ENCODE measurements at regions not wholly inside any gene's neighbourhood (a gene's known extent, or its start where the extent isn't known, plus 50 kb on each side); places are given as distances from the start of the nearest gene placed in this dataset.

DNA sequence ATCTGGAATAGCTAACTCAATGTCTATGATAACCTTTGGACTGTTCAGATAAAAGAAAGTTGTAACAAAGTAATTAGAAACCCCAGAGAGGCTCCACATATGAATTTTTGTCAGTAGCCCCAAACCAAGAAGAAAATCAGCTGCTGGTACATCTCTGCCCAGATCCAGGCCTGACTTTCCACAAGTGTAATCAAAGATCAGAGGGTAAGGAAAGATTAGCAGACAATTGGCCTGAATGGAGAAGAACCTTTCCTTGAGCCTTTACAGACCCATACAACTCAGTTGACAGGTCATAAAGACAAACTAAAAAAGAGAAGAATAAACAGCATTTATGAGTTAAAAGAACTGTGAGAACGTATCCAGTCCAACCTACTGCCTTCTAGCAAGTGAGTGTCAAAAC is 366.7 kb upstream of the PKN2 start:
- no peak for DNase-seq (ENCODE audit: low read depth in 1 of 2, low spot score in 1 of 2)
- Histone ChIP-seq H3K27ac (replicated peaks) (no peak overlapping the region), H3K4me3 (replicated peaks; ENCODE audit: insufficient read depth, low read length) (no peak overlapping the region), H3K27me3 (ENCODE audit: insufficient read depth, poor library complexity, severe bottlenecking) (peaks cover 2% of the 10 kb centered on the region)
- TF ChIP-seq, protein P1, sequence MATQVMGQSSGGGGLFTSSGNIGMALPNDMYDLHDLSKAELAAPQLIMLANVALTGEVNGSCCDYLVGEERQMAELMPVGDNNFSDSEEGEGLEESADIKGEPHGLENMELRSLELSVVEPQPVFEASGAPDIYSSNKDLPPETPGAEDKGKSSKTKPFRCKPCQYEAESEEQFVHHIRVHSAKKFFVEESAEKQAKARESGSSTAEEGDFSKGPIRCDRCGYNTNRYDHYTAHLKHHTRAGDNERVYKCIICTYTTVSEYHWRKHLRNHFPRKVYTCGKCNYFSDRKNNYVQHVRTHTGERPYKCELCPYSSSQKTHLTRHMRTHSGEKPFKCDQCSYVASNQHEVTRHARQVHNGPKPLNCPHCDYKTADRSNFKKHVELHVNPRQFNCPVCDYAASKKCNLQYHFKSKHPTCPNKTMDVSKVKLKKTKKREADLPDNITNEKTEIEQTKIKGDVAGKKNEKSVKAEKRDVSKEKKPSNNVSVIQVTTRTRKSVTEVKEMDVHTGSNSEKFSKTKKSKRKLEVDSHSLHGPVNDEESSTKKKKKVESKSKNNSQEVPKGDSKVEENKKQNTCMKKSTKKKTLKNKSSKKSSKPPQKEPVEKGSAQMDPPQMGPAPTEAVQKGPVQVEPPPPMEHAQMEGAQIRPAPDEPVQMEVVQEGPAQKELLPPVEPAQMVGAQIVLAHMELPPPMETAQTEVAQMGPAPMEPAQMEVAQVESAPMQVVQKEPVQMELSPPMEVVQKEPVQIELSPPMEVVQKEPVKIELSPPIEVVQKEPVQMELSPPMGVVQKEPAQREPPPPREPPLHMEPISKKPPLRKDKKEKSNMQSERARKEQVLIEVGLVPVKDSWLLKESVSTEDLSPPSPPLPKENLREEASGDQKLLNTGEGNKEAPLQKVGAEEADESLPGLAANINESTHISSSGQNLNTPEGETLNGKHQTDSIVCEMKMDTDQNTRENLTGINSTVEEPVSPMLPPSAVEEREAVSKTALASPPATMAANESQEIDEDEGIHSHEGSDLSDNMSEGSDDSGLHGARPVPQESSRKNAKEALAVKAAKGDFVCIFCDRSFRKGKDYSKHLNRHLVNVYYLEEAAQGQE (IDR thresholded peaks at IDR 0.05; ENCODE audit: insufficient replicate concordance, low read depth): no peak
- TF ChIP-seq POLR2AphosphoS5 (IDR thresholded peaks at IDR 0.05; ENCODE audit: low read depth): no peak
- TF ChIP-seq SPI1 (IDR thresholded peaks at IDR 0.05; ENCODE audit: borderline replicate concordance, low read depth): no peak
- no peak for TF ChIP-seq GABPA (IDR thresholded peaks at IDR 0.05; ENCODE audit: low read depth)
- TF ChIP-seq, protein P2, sequence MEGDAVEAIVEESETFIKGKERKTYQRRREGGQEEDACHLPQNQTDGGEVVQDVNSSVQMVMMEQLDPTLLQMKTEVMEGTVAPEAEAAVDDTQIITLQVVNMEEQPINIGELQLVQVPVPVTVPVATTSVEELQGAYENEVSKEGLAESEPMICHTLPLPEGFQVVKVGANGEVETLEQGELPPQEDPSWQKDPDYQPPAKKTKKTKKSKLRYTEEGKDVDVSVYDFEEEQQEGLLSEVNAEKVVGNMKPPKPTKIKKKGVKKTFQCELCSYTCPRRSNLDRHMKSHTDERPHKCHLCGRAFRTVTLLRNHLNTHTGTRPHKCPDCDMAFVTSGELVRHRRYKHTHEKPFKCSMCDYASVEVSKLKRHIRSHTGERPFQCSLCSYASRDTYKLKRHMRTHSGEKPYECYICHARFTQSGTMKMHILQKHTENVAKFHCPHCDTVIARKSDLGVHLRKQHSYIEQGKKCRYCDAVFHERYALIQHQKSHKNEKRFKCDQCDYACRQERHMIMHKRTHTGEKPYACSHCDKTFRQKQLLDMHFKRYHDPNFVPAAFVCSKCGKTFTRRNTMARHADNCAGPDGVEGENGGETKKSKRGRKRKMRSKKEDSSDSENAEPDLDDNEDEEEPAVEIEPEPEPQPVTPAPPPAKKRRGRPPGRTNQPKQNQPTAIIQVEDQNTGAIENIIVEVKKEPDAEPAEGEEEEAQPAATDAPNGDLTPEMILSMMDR (IDR thresholded peaks at IDR 0.05; ENCODE audit: insufficient read depth, low read length): no peak

DNA sequence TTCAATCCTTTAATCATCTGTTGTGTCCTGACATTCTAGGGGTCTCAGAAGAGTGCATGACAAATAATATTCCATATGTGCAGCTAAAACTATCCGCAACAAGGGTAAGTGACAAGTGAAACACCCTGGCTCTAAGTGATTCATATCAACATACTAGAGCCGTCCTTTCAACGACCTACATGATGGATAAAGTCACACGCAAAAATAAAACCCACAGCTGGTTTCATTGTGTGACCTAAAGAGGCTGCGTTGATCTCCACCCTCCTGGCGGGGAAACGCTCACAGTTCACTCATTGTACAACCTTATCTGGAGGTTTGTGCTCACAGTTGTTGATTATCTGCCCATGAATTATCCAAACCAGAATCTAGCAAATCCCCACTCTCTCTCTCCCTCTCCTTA is 365.3 kb upstream of the PKN2 start:
- DNase-seq (ENCODE audit: low read depth in 1 of 2, low spot score in 1 of 2): no peak
- TF ChIP-seq SPI1 (IDR thresholded peaks at IDR 0.05; ENCODE audit: borderline replicate concordance, low read depth) (no peak), GABPA (IDR thresholded peaks at IDR 0.05; ENCODE audit: low read depth) (no peak), POLR2AphosphoS5 (IDR thresholded peaks at IDR 0.05; ENCODE audit: low read depth) (no peak)
- TF ChIP-seq, protein P2 (IDR thresholded peaks at IDR 0.05; ENCODE audit: insufficient read depth, low read length): no peak
- TF ChIP-seq, protein P1 (IDR thresholded peaks at IDR 0.05; ENCODE audit: insufficient replicate concordance, low read depth): no peak
- Histone ChIP-seq H3K4me3 (replicated peaks; ENCODE audit: insufficient read depth, low read length) (no peak overlapping the region), H3K27me3 (ENCODE audit: insufficient read depth, poor library complexity, severe bottlenecking) (peaks cover 2% of the 10 kb centered on the region), H3K27ac (replicated peaks) (no peak overlapping the region)

DNA sequence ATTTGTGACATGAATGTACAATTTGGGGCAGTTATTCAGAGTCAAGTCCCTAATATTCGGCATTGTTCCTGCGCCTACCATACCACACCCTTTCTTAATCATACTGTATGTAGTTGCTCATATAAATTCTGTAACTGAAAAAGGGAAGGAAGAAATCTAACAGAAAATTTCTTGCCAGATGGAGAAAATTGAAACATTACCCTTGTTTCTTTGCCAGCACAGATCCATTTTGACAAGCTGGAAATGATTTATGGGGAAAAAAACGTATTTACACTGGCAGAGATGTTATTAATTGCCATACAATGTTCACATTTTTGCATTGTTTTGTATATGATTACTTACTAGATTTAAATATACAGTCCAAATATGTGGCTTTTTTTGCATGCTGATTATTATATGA is 363.8 kb upstream of the PKN2 start:
- H3K27ac ChIP-seq (replicated peaks): no peak overlapping the region
- no peak overlapping the region for H3K4me3 ChIP-seq (replicated peaks; ENCODE audit: insufficient read depth, low read length)
- TF ChIP-seq, protein P2 (IDR thresholded peaks at IDR 0.05; ENCODE audit: insufficient read depth, low read length): no peak
- no peak for TF ChIP-seq GABPA (IDR thresholded peaks at IDR 0.05; ENCODE audit: low read depth)
- TF ChIP-seq, protein P1 (IDR thresholded peaks at IDR 0.05; ENCODE audit: insufficient replicate concordance, low read depth): no peak
- TF ChIP-seq POLR2AphosphoS5 (IDR thresholded peaks at IDR 0.05; ENCODE audit: low read depth): no peak
- TF ChIP-seq SPI1 (IDR thresholded peaks at IDR 0.05; ENCODE audit: borderline replicate concordance, low read depth): no peak
- H3K27me3 ChIP-seq (ENCODE audit: insufficient read depth, poor library complexity, severe bottlenecking): peaks cover 2% of the 10 kb centered on the region
- no peak for DNase-seq (ENCODE audit: low read depth in 1 of 2, low spot score in 1 of 2)

All from HL-60 (cell line).